WTC11 (cell line): ENCODE measurements at regions not wholly inside any gene's neighbourhood (a gene's known extent, or its start where the extent isn't known, plus 50 kb on each side); places are given as distances from the start of the nearest gene placed in this dataset.

ENCODE experiments used
- ATAC-seq: fragments of 200-7000 bp; cut with Tn5 transposase; 2 replicates; pipeline ENCODE4 v1.10.0; 2021; ENCODE audit warnings: mild to moderate bottlenecking, moderate library complexity
- CTCF ChIA-PET: fragments of 300-600 bp; sonication (Branson Sonifier 250); formaldehyde crosslinking; loops from one replicate; lab custom pipeline; 2021; ENCODE audit warnings: antibody characterized with exemption; lab: Charles Lee
- POLR2A ChIA-PET: fragments of 350-600 bp; sonication (Branson Sonifier 250); formaldehyde crosslinking; loops from one replicate; lab custom pipeline; 2021; ENCODE audit warnings: antibody characterized with exemption; lab: Charles Lee
- DNase-seq: peaks from one replicate; pipeline ENCODE4 v3.0.0; 2021; ENCODE audit warnings: low spot score
- H3K27ac Mint-ChIP-seq: 2 replicates; pipeline ENCODE4 v1.8.0; 2021; ENCODE audit warnings: mixed read lengths
- H3K27me3 Mint-ChIP-seq: 2 replicates; pipeline ENCODE4 v1.8.0; 2021; ENCODE audit warnings: low read depth, mild to moderate bottlenecking, moderate library complexity, mixed read lengths
- H3K36me3 Mint-ChIP-seq: 2 replicates; pipeline ENCODE4 v1.8.0; 2021; ENCODE audit warnings: mixed read lengths
- H3K4me1 Mint-ChIP-seq: 2 replicates; pipeline ENCODE4 v1.8.0; 2022; ENCODE audit warnings: mixed read lengths
- H3K4me3 Mint-ChIP-seq: 2 replicates; pipeline ENCODE4 v1.8.0; 2021; ENCODE audit warnings: mild to moderate bottlenecking, moderate library complexity, mixed read lengths
- H3K9me3 Mint-ChIP-seq: 2 replicates; pipeline ENCODE4 v1.8.0; 2021; ENCODE audit warnings: mixed read lengths
- ATF1 ChIP-seq: sonication (generic); formaldehyde crosslinking; IDR thresholded peaks from 2 replicates; pipeline ENCODE4 v1.8.1; 2023; ENCODE audit warnings: mild to moderate bottlenecking, moderate library complexity, missing genetic modification reagents
- CREB1 ChIP-seq: sonication (generic); formaldehyde crosslinking; IDR thresholded peaks from 2 replicates; pipeline ENCODE4 v1.8.0; 2023; ENCODE audit warnings: mild to moderate bottlenecking, missing genetic modification reagents
- FOXK1 ChIP-seq: sonication (generic); formaldehyde crosslinking; IDR thresholded peaks from 2 replicates; pipeline ENCODE4 v1.8.0; 2022; ENCODE audit warnings: mild to moderate bottlenecking, moderate library complexity, missing genetic modification reagents
- GABPB1 ChIP-seq: sonication (generic); formaldehyde crosslinking; IDR thresholded peaks from 2 replicates; pipeline ENCODE4 v1.8.1; 2023; ENCODE audit warnings: mild to moderate bottlenecking, missing genetic modification reagents
- KAT7 ChIP-seq: sonication (generic); formaldehyde crosslinking; IDR thresholded peaks from 2 replicates; pipeline ENCODE4 v1.8.1; 2023; ENCODE audit warnings: missing genetic modification reagents, mild to moderate bottlenecking, borderline replicate concordance
- MAX ChIP-seq: sonication (generic); formaldehyde crosslinking; IDR thresholded peaks from 2 replicates; pipeline ENCODE4 v1.8.0; 2022; ENCODE audit warnings: mild to moderate bottlenecking, missing genetic modification reagents
- NFATC4 ChIP-seq: fragments of 250-450 bp; sonication (Bioruptor Pico); IDR thresholded peaks from 2 replicates; pipeline ENCODE4 v1.9.0; 2021; ENCODE audit warnings: mild to moderate bottlenecking
- NR3C1 ChIP-seq: sonication (generic); formaldehyde crosslinking; conservative IDR thresholded peaks from 2 replicates; pipeline ENCODE4 v1.8.1; 2023; ENCODE audit warnings: low read depth, mild to moderate bottlenecking, missing genetic modification reagents
- OVOL2 ChIP-seq: fragments of 250-450 bp; sonication (Bioruptor Pico); IDR thresholded peaks from 2 replicates; pipeline ENCODE4 v1.9.0; 2021; ENCODE audit warnings: mild to moderate bottlenecking, borderline replicate concordance
- SMAD3 ChIP-seq: sonication (generic); formaldehyde crosslinking; IDR thresholded peaks from 2 replicates; pipeline ENCODE4 v1.8.0; 2022; ENCODE audit warnings: missing genetic modification reagents, mild to moderate bottlenecking, borderline replicate concordance
- STAT6 ChIP-seq: sonication (generic); formaldehyde crosslinking; conservative IDR thresholded peaks from 2 replicates; pipeline ENCODE4 v1.8.1; 2023; ENCODE audit warnings: mild to moderate bottlenecking, low read depth, missing genetic modification reagents, moderate library complexity
- TEAD4 ChIP-seq: sonication (generic); formaldehyde crosslinking; IDR thresholded peaks from 2 replicates; pipeline ENCODE4 v1.8.0; 2022; ENCODE audit warnings: mild to moderate bottlenecking, missing genetic modification reagents
- ZBTB21 ChIP-seq: sonication (generic); formaldehyde crosslinking; IDR thresholded peaks from 2 replicates; pipeline ENCODE4 v1.8.1; 2023; ENCODE audit warnings: mild to moderate bottlenecking, missing genetic modification reagents, borderline replicate concordance
- ZNF219 ChIP-seq: sonication (generic); formaldehyde crosslinking; IDR thresholded peaks from 2 replicates; pipeline ENCODE4 v1.8.0; 2023; ENCODE audit warnings: missing genetic modification reagents, mild to moderate bottlenecking, borderline replicate concordance
- ZNF317 ChIP-seq: sonication (generic); formaldehyde crosslinking; IDR thresholded peaks from 2 replicates; pipeline ENCODE4 v1.8.1; 2023; ENCODE audit warnings: low read depth, mild to moderate bottlenecking, moderate library complexity, missing genetic modification reagents, borderline replicate concordance
- ZSCAN18 ChIP-seq: fragments of 250-450 bp; sonication (Bioruptor Pico); IDR thresholded peaks from 2 replicates; pipeline ENCODE4 v2.1.2; 2022; ENCODE audit warnings: mild to moderate bottlenecking, moderate library complexity
- TF ChIP-seq, protein P1 (sequence below): fragments of 250-450 bp; sonication (Bioruptor Pico); IDR thresholded peaks from 2 replicates; pipeline ENCODE4 v1.9.0; 2021; ENCODE audit warnings: mild to moderate bottlenecking
- TF ChIP-seq, protein P2 (sequence below): sonication (generic); formaldehyde crosslinking; IDR thresholded peaks from 2 replicates; pipeline ENCODE4 v1.8.0; 2022; ENCODE audit warnings: missing genetic modification reagents
- TF ChIP-seq, protein P3 (sequence below): sonication (generic); formaldehyde crosslinking; IDR thresholded peaks from 2 replicates; pipeline ENCODE4 v1.8.1; 2022; ENCODE audit warnings: mild to moderate bottlenecking, missing genetic modification reagents, moderate library complexity, borderline replicate concordance
- TF ChIP-seq, protein P4 (sequence below): fragments of 250-450 bp; sonication (Bioruptor Pico); IDR thresholded peaks from 2 replicates; pipeline ENCODE4 v1.9.0; 2021; ENCODE audit warnings: mild to moderate bottlenecking

DNA sequence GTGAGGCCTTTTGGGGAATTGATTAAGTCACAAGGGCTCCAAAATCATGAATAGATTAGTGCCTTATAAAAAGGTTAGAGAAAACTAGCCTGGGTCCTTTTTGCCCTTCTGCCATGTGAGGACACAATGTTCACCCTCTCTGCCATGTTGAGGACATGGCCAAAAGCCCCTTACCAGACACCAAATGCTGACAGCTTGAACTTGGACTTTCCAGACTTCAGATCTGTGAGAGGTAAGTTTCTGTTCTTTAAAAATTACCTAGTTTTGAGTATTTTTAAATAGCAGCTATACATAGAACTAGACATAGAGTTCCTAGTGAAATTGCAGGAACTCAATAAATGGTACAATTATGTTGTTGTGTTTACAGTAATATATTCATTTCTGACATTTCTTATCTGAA, 1214.4 kb downstream of the ADGRL3 start (continued):
- no peak for TF ChIP-seq KAT7 (CRISPR knock-in tag)

DNA sequence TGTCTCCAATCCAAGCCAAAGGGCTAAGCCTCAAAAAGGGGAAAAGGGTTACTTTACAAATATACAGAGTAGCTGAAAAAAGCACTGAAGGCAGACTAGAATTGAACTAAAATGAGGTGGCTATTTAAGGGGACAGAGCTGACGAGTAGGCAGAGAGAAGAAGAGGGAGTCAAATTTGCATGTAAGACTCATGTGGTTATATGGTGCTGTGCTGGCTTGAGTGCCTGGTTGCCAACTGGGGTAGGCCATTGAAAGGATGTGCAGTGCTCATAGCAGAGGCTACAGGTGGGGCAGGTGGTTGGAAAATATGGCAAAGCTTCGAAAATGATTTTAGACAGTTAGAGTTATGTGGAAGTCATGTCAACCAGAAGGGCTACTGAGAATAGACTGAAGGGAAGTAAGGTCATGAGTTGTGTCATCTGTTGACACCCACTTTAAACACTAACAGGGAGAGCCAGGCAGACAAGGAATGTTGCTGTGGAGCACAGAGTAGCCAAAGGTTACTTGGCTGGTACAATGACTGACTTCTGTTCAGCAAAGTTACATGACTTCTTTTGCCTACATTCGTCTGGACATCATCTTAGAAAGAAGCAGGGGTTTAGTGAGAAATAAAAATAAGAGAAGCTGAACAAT, 1210.4 kb downstream of the ADGRL3 start:
- no peak overlapping the region for H3K4me3 Mint-ChIP-seq
- H3K9me3 Mint-ChIP-seq = peaks cover 14% of the 10 kb centered on the region; the same call in 1 of the 2 replicates
- CTCF ChIA-PET = no interaction called here
- H3K4me1 Mint-ChIP-seq = no peaks in the 10 kb centered on the region
- TF ChIP-seq ATF1 (CRISPR knock-in tag) (no peak), FOXK1 (no peak), OVOL2 (CRISPR knock-in tag) (no peak), STAT6 (no peak), ZBTB21 (no peak), NR3C1 (CRISPR knock-in tag) (no peak), ZSCAN18 (CRISPR knock-in tag) (no peak), ZNF317 (CRISPR knock-in tag) (no peak)
- no peaks in the 10 kb centered on the region for H3K36me3 Mint-ChIP-seq
- no peak overlapping the region for H3K27ac Mint-ChIP-seq
- no peaks in the 10 kb centered on the region for H3K27me3 Mint-ChIP-seq
- ATAC-seq (no peak), DNase-seq (no peak)
- POLR2A ChIA-PET = no interaction called here

- H3K4me3 Mint-ChIP-seq = no peak overlapping the region
- no peak for ATAC-seq
- DNase-seq = no peak
- ChIA-PET POLR2A (no interaction called here), CTCF (no interaction called here)
- H3K27ac Mint-ChIP-seq = no peak overlapping the region
- H3K27me3 Mint-ChIP-seq = no peaks in the 10 kb centered on the region
- H3K9me3 Mint-ChIP-seq = peaks cover 16% of the 10 kb centered on the region; the same call in 1 of the 2 replicates
- no peaks in the 10 kb centered on the region for H3K4me1 Mint-ChIP-seq
- no peaks in the 10 kb centered on the region for H3K36me3 Mint-ChIP-seq
- TF ChIP-seq GABPB1 (CRISPR knock-in tag) (no peak), TEAD4 (no peak), NFATC4 (CRISPR knock-in tag) (no peak), MAX (CRISPR knock-in tag) (no peak), SMAD3 (no peak), CREB1 (CRISPR knock-in tag) (no peak), ZNF219 (CRISPR knock-in tag) (no peak)
- TF ChIP-seq, protein P1, sequence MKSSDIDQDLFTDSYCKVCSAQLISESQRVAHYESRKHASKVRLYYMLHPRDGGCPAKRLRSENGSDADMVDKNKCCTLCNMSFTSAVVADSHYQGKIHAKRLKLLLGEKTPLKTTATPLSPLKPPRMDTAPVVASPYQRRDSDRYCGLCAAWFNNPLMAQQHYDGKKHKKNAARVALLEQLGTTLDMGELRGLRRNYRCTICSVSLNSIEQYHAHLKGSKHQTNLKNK (CRISPR knock-in tag) = no peak
- TF ChIP-seq, protein P2, sequence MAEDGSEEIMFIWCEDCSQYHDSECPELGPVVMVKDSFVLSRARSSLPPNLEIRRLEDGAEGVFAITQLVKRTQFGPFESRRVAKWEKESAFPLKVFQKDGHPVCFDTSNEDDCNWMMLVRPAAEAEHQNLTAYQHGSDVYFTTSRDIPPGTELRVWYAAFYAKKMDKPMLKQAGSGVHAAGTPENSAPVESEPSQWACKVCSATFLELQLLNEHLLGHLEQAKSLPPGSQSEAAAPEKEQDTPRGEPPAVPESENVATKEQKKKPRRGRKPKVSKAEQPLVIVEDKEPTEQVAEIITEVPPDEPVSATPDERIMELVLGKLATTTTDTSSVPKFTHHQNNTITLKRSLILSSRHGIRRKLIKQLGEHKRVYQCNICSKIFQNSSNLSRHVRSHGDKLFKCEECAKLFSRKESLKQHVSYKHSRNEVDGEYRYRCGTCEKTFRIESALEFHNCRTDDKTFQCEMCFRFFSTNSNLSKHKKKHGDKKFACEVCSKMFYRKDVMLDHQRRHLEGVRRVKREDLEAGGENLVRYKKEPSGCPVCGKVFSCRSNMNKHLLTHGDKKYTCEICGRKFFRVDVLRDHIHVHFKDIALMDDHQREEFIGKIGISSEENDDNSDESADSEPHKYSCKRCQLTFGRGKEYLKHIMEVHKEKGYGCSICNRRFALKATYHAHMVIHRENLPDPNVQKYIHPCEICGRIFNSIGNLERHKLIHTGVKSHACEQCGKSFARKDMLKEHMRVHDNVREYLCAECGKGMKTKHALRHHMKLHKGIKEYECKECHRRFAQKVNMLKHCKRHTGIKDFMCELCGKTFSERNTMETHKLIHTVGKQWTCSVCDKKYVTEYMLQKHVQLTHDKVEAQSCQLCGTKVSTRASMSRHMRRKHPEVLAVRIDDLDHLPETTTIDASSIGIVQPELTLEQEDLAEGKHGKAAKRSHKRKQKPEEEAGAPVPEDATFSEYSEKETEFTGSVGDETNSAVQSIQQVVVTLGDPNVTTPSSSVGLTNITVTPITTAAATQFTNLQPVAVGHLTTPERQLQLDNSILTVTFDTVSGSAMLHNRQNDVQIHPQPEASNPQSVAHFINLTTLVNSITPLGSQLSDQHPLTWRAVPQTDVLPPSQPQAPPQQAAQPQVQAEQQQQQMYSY (CRISPR knock-in tag) = no peak
- TF ChIP-seq, protein P3, sequence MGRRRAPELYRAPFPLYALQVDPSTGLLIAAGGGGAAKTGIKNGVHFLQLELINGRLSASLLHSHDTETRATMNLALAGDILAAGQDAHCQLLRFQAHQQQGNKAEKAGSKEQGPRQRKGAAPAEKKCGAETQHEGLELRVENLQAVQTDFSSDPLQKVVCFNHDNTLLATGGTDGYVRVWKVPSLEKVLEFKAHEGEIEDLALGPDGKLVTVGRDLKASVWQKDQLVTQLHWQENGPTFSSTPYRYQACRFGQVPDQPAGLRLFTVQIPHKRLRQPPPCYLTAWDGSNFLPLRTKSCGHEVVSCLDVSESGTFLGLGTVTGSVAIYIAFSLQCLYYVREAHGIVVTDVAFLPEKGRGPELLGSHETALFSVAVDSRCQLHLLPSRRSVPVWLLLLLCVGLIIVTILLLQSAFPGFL (CRISPR knock-in tag) = no peak
- TF ChIP-seq, protein P4, sequence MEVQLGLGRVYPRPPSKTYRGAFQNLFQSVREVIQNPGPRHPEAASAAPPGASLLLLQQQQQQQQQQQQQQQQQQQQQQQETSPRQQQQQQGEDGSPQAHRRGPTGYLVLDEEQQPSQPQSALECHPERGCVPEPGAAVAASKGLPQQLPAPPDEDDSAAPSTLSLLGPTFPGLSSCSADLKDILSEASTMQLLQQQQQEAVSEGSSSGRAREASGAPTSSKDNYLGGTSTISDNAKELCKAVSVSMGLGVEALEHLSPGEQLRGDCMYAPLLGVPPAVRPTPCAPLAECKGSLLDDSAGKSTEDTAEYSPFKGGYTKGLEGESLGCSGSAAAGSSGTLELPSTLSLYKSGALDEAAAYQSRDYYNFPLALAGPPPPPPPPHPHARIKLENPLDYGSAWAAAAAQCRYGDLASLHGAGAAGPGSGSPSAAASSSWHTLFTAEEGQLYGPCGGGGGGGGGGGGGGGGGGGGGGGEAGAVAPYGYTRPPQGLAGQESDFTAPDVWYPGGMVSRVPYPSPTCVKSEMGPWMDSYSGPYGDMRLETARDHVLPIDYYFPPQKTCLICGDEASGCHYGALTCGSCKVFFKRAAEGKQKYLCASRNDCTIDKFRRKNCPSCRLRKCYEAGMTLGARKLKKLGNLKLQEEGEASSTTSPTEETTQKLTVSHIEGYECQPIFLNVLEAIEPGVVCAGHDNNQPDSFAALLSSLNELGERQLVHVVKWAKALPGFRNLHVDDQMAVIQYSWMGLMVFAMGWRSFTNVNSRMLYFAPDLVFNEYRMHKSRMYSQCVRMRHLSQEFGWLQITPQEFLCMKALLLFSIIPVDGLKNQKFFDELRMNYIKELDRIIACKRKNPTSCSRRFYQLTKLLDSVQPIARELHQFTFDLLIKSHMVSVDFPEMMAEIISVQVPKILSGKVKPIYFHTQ = no peak
Observed at GRCh38 chr4:62408454-62408853, 1208.3 kb downstream of the ADGRL3 start.
